NCI-H2196 (cell line): ENCODE measurements at regions not wholly inside any gene's neighbourhood (a gene's known extent, or its start where the extent isn't known, plus 50 kb on each side); places are given as distances from the start of the nearest gene placed in this dataset.

Experiments used
- DNase-seq: peaks from one replicate; lab custom pipeline; 2025; ENCODE audit not compliant: unreplicated experiment; lab: John Stamatoyannopoulos, UW

DNA sequence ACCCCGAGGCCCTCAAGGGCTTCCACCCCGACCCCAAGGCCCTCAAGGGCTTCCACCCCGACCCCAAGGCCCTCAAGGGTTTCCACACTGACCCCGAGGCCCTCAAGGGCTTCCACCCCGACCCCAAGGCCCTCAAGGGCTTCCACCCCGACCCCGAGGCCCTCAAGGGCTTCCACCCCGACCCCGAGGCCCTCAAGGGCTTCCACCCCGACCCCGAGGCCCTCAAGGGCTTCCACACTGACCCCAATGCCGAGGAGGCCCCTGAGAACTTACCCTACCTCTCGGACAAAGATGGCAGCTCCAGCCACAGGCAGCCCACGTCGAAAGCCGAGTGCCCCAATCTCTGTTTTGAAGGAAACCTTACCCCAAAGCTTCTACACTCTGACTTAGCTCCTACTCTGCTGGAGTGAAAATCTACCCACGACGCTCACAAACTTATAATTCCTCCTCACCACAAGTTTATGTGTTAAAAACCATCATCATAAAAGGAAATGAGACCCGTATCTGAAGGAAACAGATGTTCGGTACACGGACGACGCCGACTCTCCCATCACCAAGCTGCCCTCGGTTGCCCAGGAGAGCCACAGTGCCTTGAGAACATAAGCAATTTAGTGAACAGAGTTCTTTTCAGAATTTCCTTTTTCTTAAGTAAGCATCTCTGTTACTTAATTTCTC is 61.2 kb upstream of the RPH3AL start:
- DNase-seq = no peak

DNA sequence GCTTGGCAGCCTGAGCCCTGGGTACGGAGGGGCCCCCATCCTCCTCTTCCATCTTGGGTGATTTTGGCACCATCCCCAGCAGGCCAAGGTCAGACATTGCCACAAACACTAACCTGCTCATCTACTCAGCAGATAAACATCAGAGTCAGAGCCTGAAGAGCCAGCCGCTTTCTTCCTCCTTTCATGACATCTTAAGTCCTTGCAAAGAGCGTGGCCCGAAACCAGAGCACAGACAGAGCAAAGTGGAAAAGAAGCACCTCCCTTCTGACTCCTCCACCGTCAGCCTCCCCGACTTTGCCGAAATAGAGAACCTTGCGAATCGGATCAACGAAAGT is 60.4 kb upstream of the RPH3AL start:
- DNase-seq = no peak

- DNase-seq = peak; percentile 27
These were observed 59.8 kb upstream of the RPH3AL start for GRCh38 chr17:412211-413015.

- no peak for DNase-seq
These were observed 59.0 kb upstream of the RPH3AL start for GRCh38 chr17:411421-412120.

- DNase-seq = no peak
These were observed 58.2 kb upstream of the RPH3AL start for GRCh38 chr17:410543-411401.

- peak; percentile 96 for DNase-seq
These were observed 57.4 kb upstream of the RPH3AL start for GRCh38 chr17:409848-410542.

- DNase-seq = no peak
These were observed 56.8 kb upstream of the RPH3AL start for GRCh38 chr17:409308-409847.

GRCh38 chr17:404703-405102 is 52.1 kb upstream of the RPH3AL start:
- no peak for DNase-seq
